HG03469 (cell line): ENCODE measurements at regions not wholly inside any gene's neighbourhood (a gene's known extent, or its start where the extent isn't known, plus 50 kb on each side); places are given as distances from the start of the nearest gene placed in this dataset.

Source experiments
- ATAC-seq: cut with Tn5 transposase; IDR thresholded peaks from one replicate; pipeline ENCODE4 v1.9.1; 2021; ENCODE audit warnings: mild to moderate bottlenecking, moderate library complexity, moderate number of reproducible peaks; ENCODE audit not compliant: unreplicated experiment

DNA sequence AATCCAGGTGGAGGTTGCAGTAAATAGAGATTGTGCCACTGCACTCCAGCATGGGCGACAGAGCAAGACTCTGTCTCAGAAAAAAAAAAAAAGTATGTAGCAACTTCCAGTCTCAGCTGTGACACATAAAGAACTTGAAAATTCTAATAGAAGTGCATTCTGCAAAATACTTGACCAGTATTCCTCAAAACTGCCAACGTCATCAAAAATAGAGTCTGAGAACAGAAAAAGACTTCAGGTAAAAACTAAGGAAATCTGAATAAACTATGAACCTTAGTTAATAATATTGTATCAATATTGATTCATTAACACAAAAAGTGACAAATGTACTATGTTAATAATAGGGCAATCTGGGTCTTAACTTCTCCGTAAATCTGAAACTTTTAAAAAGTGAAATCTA is 76.7 kb upstream of the WDR75 start:
- ATAC-seq, result no peak

DNA sequence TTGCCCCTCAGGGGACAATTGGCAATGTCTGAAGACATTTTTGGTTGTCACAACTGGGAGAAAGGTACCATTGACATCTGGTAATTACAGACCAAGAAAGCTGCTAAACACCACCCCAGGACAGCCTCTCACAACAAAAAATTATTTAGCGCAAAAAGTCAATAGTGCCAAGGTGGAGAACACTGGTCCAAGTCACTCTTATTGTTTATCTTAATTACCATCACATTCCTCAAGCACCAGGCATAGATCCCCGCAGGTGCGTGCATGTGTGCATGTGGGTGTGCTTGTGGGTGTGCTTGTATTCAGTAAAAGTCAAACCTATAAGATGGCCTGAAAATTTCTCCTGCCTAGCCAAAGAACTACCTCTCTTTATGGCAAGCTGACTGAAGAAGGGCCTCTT is 74.9 kb upstream of the WDR75 start:
- ATAC-seq, result no peak

GRCh38 chr2:189367343-189367742 is 73.9 kb upstream of the WDR75 start:
- ATAC-seq, result no peak

- ATAC-seq, result no peak
Measured at GRCh38 chr2:189369566-189369965, 71.7 kb upstream of the WDR75 start.

- ATAC-seq, result no peak
Measured at GRCh38 chr2:189370719-189371118, 70.6 kb upstream of the WDR75 start.

DNA sequence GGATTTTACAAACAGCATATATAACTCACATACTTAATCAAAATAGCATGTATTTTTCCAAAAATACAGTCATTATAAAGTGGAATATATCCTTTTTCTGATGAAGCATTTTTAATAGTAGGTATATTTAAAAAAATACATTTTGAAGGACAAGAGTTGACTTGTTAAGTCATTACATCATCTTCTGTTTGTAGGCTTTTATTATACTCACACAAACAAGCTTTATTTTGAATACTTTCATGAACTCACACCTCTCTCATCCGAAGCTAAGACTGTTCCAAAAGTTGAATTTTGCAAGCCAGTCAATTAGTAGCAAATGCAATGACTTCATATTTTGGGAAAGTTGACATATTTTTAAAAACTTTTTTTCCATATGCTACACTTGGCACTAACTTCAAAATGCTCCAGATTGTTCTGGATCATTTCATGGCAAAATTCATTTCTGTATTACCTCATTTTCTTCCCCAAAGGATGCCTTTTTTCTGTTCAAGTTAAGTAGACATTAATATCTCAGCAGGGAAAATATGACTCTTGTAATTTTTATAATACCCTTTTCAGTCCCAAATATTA is 68.5 kb upstream of the WDR75 start:
- no peak for ATAC-seq

DNA sequence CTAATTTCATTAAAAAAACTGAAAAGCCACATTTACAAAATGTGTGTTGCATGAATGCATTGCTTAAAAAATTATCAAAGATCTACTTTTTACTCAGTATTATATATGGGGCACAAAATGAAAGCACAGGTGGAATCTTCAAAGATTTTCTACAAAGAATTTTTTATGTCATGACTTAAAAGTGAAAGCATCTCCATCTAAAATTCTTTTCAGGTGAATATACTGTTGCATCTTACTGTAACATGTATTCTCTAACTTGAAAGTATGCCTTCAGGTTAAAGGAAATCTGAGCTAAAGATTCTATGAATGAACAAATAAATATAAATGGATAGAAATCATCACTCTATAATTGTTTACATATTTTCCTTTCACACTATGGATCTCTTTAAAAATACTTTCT is 66.8 kb upstream of the WDR75 start:
- ATAC-seq, result no peak

DNA sequence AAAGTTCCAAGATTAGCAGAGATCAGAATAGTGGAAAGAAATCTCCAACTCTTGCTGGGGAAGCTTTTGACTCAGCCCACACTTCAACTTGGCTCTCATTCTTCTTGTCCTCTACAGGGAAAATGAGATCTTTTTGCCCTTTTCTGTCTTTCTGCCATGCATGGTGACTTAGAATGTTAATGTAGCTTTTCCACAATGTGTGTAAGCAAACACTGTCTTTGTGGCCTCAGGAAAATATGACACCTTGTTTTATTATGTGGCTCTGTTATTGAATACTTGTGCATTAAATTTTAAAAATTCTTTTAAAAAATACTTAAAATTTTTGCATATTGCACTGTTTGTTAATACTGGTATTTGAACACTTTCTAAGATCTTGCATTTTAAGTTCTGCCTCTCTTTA is 65.4 kb upstream of the WDR75 start:
- no peak for ATAC-seq

- ATAC-seq, result no peak
Measured at GRCh38 chr2:189379287-189379630, 62.0 kb upstream of the WDR75 start.

DNA sequence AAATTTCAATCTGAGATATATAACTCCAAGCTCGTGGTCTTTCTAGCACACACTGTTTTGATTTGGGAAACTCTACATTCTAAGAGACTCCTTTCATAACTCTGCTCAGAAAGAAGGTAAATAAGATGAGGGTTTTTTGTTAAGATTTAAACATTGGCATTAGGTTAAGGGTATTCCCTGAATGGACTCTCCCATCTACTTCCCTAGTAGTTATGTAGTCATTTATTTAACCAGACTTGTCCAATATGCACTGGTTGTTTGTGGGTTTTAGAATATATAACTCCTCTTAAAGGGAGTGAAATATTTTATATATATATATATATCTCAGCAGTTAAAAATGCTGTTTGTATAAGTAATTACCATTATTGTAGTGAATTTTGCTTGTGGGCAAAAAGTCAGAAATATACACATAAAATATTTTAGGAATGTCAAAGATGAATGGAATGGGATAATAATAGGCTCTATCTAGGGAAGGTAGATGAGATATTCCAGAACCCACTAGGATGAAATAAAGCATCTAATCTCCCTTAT is 61.5 kb upstream of the WDR75 start:
- no peak for ATAC-seq

- no peak for ATAC-seq
Measured at GRCh38 chr2:189382668-189383067, 58.6 kb upstream of the WDR75 start.

- ATAC-seq, result no peak
Measured at GRCh38 chr2:189386741-189387140, 54.5 kb upstream of the WDR75 start.

DNA sequence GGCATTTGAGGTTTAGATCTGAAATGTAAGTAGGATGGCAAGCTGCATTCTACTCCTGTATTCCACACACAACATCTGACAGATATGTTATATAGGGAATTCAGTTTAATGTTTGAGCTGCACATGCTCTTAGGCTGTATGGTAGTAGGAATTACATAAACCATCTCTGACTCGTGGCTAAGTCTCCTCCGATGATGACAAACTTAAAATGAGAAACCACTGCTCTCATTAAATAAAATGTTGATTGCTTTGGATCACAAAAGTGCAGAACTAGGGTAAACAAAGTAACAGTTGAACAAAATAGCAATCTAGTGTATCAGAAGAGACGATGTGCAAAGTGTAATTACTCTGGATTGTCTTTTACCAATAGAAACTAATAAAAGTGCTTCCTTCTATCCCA is 50.1 kb upstream of the WDR75 start:
- ATAC-seq, result no peak
